Naive thymus-derived CD8-positive, alpha-beta T cell (primary cell): ENCODE measurements at regions not wholly inside any gene's neighbourhood (a gene's known extent, or its start where the extent isn't known, plus 50 kb on each side); places are given as distances from the start of the nearest gene placed in this dataset.

Experiments used
- ATAC-seq, 2 donors: fragments of 150-1000 bp; cut with Tn5 transposase in 1 of 2; sonication (Bioruptor Pico), chemical (Tn5 transposase) in 1 of 2; 1 replicate in 1 of 2; 2 replicates in 1 of 2; pipeline ENCODE4 v1.10.0; 2021; ENCODE audit warnings: mild to moderate bottlenecking in 2 of 2, moderate library complexity in 2 of 2
- POLR2A ChIA-PET: fragments of 350-600 bp; sonication (Branson Sonifier 250); formaldehyde crosslinking; loops from one replicate; lab custom pipeline; 2021; ENCODE audit warnings: antibody characterized with exemption; lab: Charles Lee
- DNase-seq, 10 donors: peaks; one replicate each; pipeline versions ENCODE4 v3.0.0 to v3.0.0-alpha.2; 2020 to 2022
- H3K27ac Mint-ChIP-seq, 10 donors: one replicate each; pipeline ENCODE4 v1.8.0; 2020 to 2022; ENCODE audit warnings: mild to moderate bottlenecking in 10 of 10, mixed read lengths in 10 of 10, moderate library complexity in 4 of 10, inconsistent platforms in 1 of 10
- H3K27me3 Mint-ChIP-seq, 5 donors: one replicate each; pipeline ENCODE4 v1.8.0; 2021 to 2022; ENCODE audit warnings: mixed read lengths in 5 of 5
- H3K36me3 Mint-ChIP-seq, 3 donors: one replicate each; pipeline ENCODE4 v1.8.0; 2020 to 2022; ENCODE audit warnings: mixed read lengths in 3 of 3, mild to moderate bottlenecking in 2 of 3, inconsistent platforms in 1 of 3
- H3K4me1 Mint-ChIP-seq, 4 donors: one replicate each; pipeline ENCODE4 v1.8.0; 2021 to 2022; ENCODE audit warnings: mixed read lengths in 4 of 4
- H3K4me3 Mint-ChIP-seq, 10 donors: one replicate each; pipeline ENCODE4 v1.8.0; 2020 to 2022; ENCODE audit warnings: mild to moderate bottlenecking in 10 of 10, mixed read lengths in 10 of 10, moderate library complexity in 6 of 10, inconsistent platforms in 1 of 10
- H3K9me3 Mint-ChIP-seq, 9 donors: one replicate each; pipeline ENCODE4 v1.8.0; 2020 to 2022; ENCODE audit warnings: mixed read lengths in 9 of 9, mild to moderate bottlenecking in 3 of 9, inconsistent platforms in 1 of 9, moderate library complexity in 1 of 9

GRCh38 chr12:125436686-125437085, 371.5 kb downstream of the AACS start:
- POLR2A ChIA-PET: no interaction called here
- ATAC-seq: no peak
- no peak overlapping the region for H3K27ac Mint-ChIP-seq
- H3K4me1 Mint-ChIP-seq: no peaks in the 10 kb centered on the region
- DNase-seq: no peak
- no peak overlapping the region for H3K4me3 Mint-ChIP-seq
- peaks cover 0 to 11% (median 2%) of the 10 kb centered on the region in 9 donors for H3K9me3 Mint-ChIP-seq
- H3K36me3 Mint-ChIP-seq: no peaks in the 10 kb centered on the region
- H3K27me3 Mint-ChIP-seq: peaks cover 0 to 11% (median 1%) of the 10 kb centered on the region in 5 donors

DNA sequence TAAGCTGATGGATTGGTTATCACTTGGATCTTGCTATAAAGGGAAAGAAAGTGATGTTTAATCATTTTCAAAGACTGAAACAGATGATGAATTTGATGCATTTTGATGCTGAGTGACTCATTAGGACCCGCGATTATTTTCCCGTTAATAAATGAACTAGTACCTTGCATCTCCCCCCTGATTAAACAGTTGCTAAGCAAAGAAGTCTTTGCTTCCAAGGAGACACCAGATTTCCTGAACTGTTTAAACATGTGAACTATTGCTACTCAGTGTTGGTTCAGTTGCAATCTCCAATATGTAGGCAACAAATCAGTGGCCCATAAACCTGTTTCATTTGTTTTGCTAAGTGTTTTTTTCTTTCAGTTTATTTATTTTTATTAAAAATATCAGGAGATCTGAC, 375.2 kb downstream of the AACS start:
- no peak for DNase-seq
- H3K27ac Mint-ChIP-seq: no peak overlapping the region
- H3K4me1 Mint-ChIP-seq: no peaks in the 10 kb centered on the region
- no peak for ATAC-seq
- peaks cover 0 to 12% (median 3%) of the 10 kb centered on the region in 5 donors for H3K27me3 Mint-ChIP-seq
- peaks cover 0 to 18% (median 2%) of the 10 kb centered on the region in 9 donors for H3K9me3 Mint-ChIP-seq
- no peaks in the 10 kb centered on the region for H3K36me3 Mint-ChIP-seq
- H3K4me3 Mint-ChIP-seq: no peak overlapping the region
- POLR2A ChIA-PET: no interaction called here

- no peak overlapping the region for H3K4me3 Mint-ChIP-seq
- no peaks in the 10 kb centered on the region for H3K4me1 Mint-ChIP-seq
- peaks cover 0 to 25% (median 6%) of the 10 kb centered on the region in 9 donors for H3K9me3 Mint-ChIP-seq
- H3K27ac Mint-ChIP-seq: no peak overlapping the region
- POLR2A ChIA-PET: no interaction called here
- ATAC-seq (no peak), DNase-seq (no peak)
- peaks cover 0 to 9% (median 3%) of the 10 kb centered on the region in 5 donors for H3K27me3 Mint-ChIP-seq
- H3K36me3 Mint-ChIP-seq: no peaks in the 10 kb centered on the region
Observed at GRCh38 chr12:125443341-125443740, 378.1 kb downstream of the AACS start.

GRCh38 chr12:125451408-125451807, 386.2 kb downstream of the AACS start:
- DNase-seq (no peak), ATAC-seq (no peak)
- POLR2A ChIA-PET: no interaction called here
- H3K4me1 Mint-ChIP-seq: no peaks in the 10 kb centered on the region
- H3K27me3 Mint-ChIP-seq: peaks cover under 1 to 28% (median 4%) of the 10 kb centered on the region in 5 donors
- H3K27ac Mint-ChIP-seq: no peak overlapping the region
- H3K9me3 Mint-ChIP-seq: peaks cover 12 to 48% (median 25%) of the 10 kb centered on the region in 9 donors
- peaks cover 0 to 25% (median 4%) of the 10 kb centered on the region in 3 donors for H3K36me3 Mint-ChIP-seq
- no peak overlapping the region for H3K4me3 Mint-ChIP-seq

DNA sequence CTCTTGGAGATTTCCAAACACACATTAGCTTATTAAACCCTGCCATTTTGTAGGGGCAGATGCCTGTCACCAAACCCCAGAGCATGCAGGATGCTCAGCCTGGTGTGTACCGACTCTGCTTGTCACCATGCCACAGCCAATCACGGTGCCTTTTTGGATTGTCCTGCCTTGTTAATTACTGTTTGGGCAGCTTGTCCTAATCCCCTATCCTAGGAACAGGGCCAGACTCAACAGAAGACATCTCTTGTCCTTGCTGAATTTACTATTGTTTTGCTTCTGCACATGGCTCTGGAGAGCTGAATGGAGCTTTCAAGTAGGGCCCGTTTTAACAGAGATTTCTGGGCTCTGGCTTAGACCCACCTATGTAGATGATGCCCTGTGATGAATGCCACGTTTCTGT, 388.5 kb downstream of the AACS start:
- H3K36me3 Mint-ChIP-seq: peaks cover 2 to 25% (median 4%) of the 10 kb centered on the region in 3 donors
- peaks cover 0 to 2% (median 0%) of the 10 kb centered on the region in 4 donors for H3K4me1 Mint-ChIP-seq
- H3K27me3 Mint-ChIP-seq: peaks cover 11 to 48% (median 17%) of the 10 kb centered on the region in 5 donors
- POLR2A ChIA-PET: no interaction called here
- no peak for ATAC-seq
- peaks cover 8 to 37% (median 25%) of the 10 kb centered on the region in 9 donors for H3K9me3 Mint-ChIP-seq
- DNase-seq: no peak
- H3K4me3 Mint-ChIP-seq: no peak overlapping the region
- H3K27ac Mint-ChIP-seq: no peak overlapping the region

GRCh38 chr12:125454291-125454690, 389.1 kb downstream of the AACS start:
- POLR2A ChIA-PET: no interaction called here
- H3K4me1 Mint-ChIP-seq: peaks cover 0 to 2% (median 0%) of the 10 kb centered on the region in 4 donors
- H3K36me3 Mint-ChIP-seq: peaks cover 2 to 22% (median 4%) of the 10 kb centered on the region in 3 donors
- DNase-seq (no peak), ATAC-seq (no peak)
- peaks cover 8 to 33% (median 24%) of the 10 kb centered on the region in 9 donors for H3K9me3 Mint-ChIP-seq
- H3K27ac Mint-ChIP-seq: no peak overlapping the region
- no peak overlapping the region for H3K4me3 Mint-ChIP-seq
- peaks cover 11 to 45% (median 17%) of the 10 kb centered on the region in 5 donors for H3K27me3 Mint-ChIP-seq

GRCh38 chr12:125454786-125455480, 389.7 kb downstream of the AACS start:
- no peak overlapping the region for H3K27ac Mint-ChIP-seq
- no peak overlapping the region for H3K4me3 Mint-ChIP-seq

GRCh38 chr12:125455556-125455955, 390.3 kb downstream of the AACS start:
- Mint-ChIP-seq H3K4me1 (peaks cover 0 to 2% (median 0%) of the 10 kb centered on the region in 4 donors), H3K27ac (no peak overlapping the region), H3K4me3 (no peak overlapping the region), H3K27me3 (peaks cover 10 to 32% (median 17%) of the 10 kb centered on the region in 5 donors), H3K9me3 (peaks cover 8 to 21% (median 12%) of the 10 kb centered on the region in 9 donors), H3K36me3 (peaks cover 2 to 12% (median 4%) of the 10 kb centered on the region in 3 donors)
- ATAC-seq (no peak), DNase-seq (no peak)
- POLR2A ChIA-PET: no interaction called here

More at GRCh38 chr12:125454786-125455480, 389.7 kb downstream of the AACS start:
- DNase-seq: no peak
- H3K36me3 Mint-ChIP-seq: peaks cover 2 to 18% (median 4%) of the 10 kb centered on the region in 3 donors
- POLR2A ChIA-PET: no interaction called here
- H3K9me3 Mint-ChIP-seq: peaks cover 8 to 27% (median 18%) of the 10 kb centered on the region in 9 donors
- ATAC-seq: no peak
- H3K27me3 Mint-ChIP-seq: peaks cover 10 to 38% (median 17%) of the 10 kb centered on the region in 5 donors
- peaks cover 0 to 2% (median 0%) of the 10 kb centered on the region in 4 donors for H3K4me1 Mint-ChIP-seq

GRCh38 chr12:125458552-125459268, 393.5 kb downstream of the AACS start:
- H3K36me3 Mint-ChIP-seq: peaks cover 0 to 2% (median 0%) of the 10 kb centered on the region in 3 donors
- no peak for ATAC-seq
- POLR2A ChIA-PET: no interaction called here
- peak overlapping the region in 1 of 10 donors; percentile 24 for H3K27ac Mint-ChIP-seq
- peaks cover 0 to 4% (median 0%) of the 10 kb centered on the region in 4 donors for H3K4me1 Mint-ChIP-seq
- DNase-seq: no peak
- no peak overlapping the region for H3K4me3 Mint-ChIP-seq
- peaks cover 0 to 8% (median 2%) of the 10 kb centered on the region in 9 donors for H3K9me3 Mint-ChIP-seq
- H3K27me3 Mint-ChIP-seq: peaks cover 10 to 30% (median 22%) of the 10 kb centered on the region in 5 donors

DNA sequence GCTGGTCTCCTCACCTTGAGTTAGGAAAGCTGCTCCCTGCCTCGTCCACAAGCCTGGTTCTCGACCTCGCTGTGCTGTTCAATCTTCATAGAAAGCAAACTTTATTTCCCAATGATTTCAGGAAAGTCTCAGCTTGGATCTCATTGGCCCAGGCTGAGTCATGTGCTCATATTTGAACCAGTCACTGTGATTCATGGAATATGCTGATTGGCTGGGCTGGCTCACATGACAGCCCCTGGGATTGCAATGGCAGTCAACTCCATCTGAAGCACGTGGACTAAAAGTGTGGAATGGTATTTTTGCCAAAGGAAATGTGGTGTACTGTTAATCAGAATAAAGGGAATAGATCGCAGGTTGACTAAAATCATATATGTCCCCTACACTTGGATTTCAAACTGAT, 396.6 kb downstream of the AACS start:
- Mint-ChIP-seq H3K9me3 (peaks cover 0 to 8% (median 2%) of the 10 kb centered on the region in 9 donors), H3K4me1 (peaks cover 0 to 4% (median 0%) of the 10 kb centered on the region in 4 donors), H3K27me3 (peaks cover 5 to 20% (median 16%) of the 10 kb centered on the region in 5 donors), H3K4me3 (no peak overlapping the region), H3K27ac (no peak overlapping the region), H3K36me3 (peaks cover 0 to under 1% (median 0%) of the 10 kb centered on the region in 3 donors)
- POLR2A ChIA-PET: no interaction called here
- DNase-seq: no peak
- no peak for ATAC-seq

DNA sequence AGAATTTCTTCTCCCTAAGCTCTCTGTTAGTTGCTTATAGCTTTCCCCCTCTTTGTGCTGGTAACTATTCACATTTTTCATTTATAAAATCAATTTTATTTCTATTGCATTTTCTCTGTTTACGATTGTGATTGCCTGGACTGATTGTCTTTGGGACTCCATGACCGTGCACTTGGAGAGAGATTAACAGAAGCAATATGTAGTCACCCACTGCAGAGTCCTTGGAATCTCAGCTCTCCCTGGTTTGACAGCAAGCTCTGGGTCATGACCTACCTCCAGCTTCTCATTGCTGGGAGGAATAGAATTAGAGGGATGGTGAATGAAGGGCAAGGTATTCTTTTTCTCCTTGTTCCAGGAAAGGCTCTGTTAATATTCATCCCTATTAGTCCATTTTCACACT, 398.2 kb downstream of the AACS start:
- POLR2A ChIA-PET: no interaction called here
- ATAC-seq: no peak
- Mint-ChIP-seq H3K9me3 (peaks cover 0 to 8% (median 2%) of the 10 kb centered on the region in 9 donors), H3K27ac (no peak overlapping the region), H3K36me3 (no peaks in the 10 kb centered on the region), H3K27me3 (peaks cover 0 to 9% (median 2%) of the 10 kb centered on the region in 5 donors), H3K4me1 (peaks cover 0 to 3% (median 0%) of the 10 kb centered on the region in 4 donors), H3K4me3 (no peak overlapping the region)
- no peak for DNase-seq

DNA sequence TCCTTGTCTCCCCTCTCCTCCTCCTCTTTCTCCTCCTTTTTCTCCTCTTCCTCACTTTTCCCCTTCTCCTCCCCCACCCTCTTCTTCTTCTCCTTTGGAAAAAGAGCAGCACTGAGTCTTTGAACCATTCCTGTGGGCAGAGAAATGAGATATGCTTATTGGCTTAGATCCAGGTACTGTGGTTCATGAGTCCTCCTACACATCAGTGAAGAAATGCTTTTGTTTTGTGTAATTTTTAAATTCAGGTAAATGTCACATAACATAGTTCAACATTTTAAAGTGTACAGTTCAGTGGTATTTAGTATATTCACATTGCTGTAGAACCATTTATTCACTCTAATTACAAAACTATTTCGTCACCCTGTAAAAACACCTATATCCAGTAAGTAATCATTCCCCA, 402.1 kb downstream of the AACS start:
- Mint-ChIP-seq H3K36me3 (no peaks in the 10 kb centered on the region), H3K4me3 (no peak overlapping the region), H3K27me3 (peaks cover 0 to 4% (median 3%) of the 10 kb centered on the region in 5 donors), H3K9me3 (peaks cover 0 to 8% (median 0%) of the 10 kb centered on the region in 9 donors), H3K27ac (no peak overlapping the region), H3K4me1 (no peaks in the 10 kb centered on the region)
- DNase-seq (no peak), ATAC-seq (no peak)
- POLR2A ChIA-PET: no interaction called here

DNA sequence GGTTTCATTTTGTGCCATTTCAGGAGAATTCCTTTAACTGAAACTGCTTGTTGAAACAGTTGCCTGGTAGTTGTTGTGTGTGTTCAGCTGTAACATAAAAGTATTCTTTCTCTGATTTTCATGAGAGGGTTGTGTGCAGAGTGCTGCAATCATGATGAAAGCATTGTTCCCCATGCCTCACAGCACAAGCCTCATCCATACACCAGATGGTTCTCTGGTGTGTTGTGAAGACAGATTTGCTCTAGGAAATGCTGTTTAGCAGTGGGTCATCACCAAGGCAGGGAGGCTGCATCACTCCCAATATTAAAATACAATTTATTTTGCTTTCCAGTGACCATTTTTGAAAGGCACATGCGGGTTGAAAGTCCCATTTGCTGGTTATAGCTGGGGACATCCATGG, 404.4 kb downstream of the AACS start:
- Mint-ChIP-seq H3K9me3 (peaks cover 0 to 8% (median 0%) of the 10 kb centered on the region in 9 donors), H3K27ac (no peak overlapping the region), H3K27me3 (peaks cover 2 to 14% (median 4%) of the 10 kb centered on the region in 5 donors), H3K4me3 (no peak overlapping the region), H3K4me1 (no peaks in the 10 kb centered on the region), H3K36me3 (no peaks in the 10 kb centered on the region)
- ATAC-seq (no peak), DNase-seq (no peak)
- POLR2A ChIA-PET: no interaction called here
